A673 (cell line): ENCODE measurements at regions not wholly inside any gene's neighbourhood (a gene's known extent, or its start where the extent isn't known, plus 50 kb on each side); places are given as distances from the start of the nearest gene placed in this dataset.

ENCODE experiments used
- EZH2 ChIP-seq: fragments of 200-600 bp; sonication (generic); IDR thresholded peaks from 2 replicates; pipeline ENCODE4 v1.6.1; 2017; ENCODE audit warnings: borderline replicate concordance, low read depth, mild to moderate bottlenecking, mixed read lengths, antibody characterized with exemption, low read length; ENCODE audit not compliant: poor library complexity, severe bottlenecking
- TF ChIP-seq, protein P1 (sequence below): fragments of 300-800, 200-600 bp; sonication (generic); conservative IDR thresholded peaks from 2 replicates; pipeline ENCODE4 v1.5.1; 2017; ENCODE audit warnings: low read depth, mild to moderate bottlenecking, antibody characterized with exemption, low read length, moderate library complexity, mixed read lengths

DNA sequence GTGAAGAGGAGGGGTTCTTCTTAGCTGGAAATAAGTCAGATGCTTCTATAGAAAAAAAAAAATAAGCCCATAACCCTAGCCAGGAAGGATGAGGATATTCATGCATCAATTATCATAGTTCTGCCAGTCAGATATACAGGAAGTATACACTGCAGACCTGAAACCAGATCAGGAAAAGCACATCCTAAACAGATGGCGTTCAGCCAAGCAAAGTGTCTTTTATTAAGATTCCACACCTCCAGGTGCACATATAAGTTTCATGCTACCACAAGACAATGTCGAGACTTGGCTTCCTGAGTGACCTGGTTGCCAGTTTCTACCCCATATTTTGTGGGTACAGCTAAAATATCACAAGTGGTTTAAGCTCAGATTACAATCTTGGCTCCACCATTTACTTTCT lies 108.3 kb downstream of the CETN3 start:
- TF ChIP-seq EZH2, result no peak
- TF ChIP-seq, protein P1, sequence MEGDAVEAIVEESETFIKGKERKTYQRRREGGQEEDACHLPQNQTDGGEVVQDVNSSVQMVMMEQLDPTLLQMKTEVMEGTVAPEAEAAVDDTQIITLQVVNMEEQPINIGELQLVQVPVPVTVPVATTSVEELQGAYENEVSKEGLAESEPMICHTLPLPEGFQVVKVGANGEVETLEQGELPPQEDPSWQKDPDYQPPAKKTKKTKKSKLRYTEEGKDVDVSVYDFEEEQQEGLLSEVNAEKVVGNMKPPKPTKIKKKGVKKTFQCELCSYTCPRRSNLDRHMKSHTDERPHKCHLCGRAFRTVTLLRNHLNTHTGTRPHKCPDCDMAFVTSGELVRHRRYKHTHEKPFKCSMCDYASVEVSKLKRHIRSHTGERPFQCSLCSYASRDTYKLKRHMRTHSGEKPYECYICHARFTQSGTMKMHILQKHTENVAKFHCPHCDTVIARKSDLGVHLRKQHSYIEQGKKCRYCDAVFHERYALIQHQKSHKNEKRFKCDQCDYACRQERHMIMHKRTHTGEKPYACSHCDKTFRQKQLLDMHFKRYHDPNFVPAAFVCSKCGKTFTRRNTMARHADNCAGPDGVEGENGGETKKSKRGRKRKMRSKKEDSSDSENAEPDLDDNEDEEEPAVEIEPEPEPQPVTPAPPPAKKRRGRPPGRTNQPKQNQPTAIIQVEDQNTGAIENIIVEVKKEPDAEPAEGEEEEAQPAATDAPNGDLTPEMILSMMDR, result no peak
